ENCODE measurements at regions not wholly inside any gene's neighbourhood (a gene's known extent, or its start where the extent isn't known, plus 50 kb on each side); places are given as distances from the start of the nearest gene placed in this dataset.
A peak's percentile ranks its signal among the peaks of the same experiment; 100 is the strongest.

DNA sequence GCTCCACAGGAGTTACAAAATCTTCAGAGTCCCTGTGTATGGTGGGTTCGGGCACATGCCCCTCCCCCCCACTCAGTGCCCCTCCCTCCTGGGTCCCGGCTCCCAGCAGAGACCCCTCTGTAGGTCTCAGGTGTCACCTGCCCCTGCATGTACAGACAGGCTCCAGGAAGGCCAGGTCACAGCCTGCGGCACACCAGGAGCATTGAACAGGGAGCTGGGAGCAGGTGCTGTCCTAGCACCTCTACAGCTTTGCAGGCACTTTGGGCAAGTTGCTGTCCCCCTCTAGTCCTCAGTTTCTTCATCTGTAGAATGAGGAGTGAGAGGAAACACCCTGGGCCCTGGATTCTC, 80.1 kb upstream of the RTL6 start:
- Histone ChIP-seq H3K27me3 (peaks cover 34% of the 10 kb centered on the region), H3K27ac (no peak overlapping the region), H3K4me1 (peaks cover 13% of the 10 kb centered on the region), H3K4me3 (no peak overlapping the region), H3K9me3 (no peaks in the 10 kb centered on the region), H3K36me3 (no peaks in the 10 kb centered on the region)
- TF ChIP-seq POLR2A (IDR thresholded peaks at IDR 0.05) (no peak), POLR2AphosphoS5 (IDR thresholded peaks at IDR 0.05) (no peak), EP300 (IDR thresholded peaks at IDR 0.05) (no peak)
- TF ChIP-seq, protein P1, sequence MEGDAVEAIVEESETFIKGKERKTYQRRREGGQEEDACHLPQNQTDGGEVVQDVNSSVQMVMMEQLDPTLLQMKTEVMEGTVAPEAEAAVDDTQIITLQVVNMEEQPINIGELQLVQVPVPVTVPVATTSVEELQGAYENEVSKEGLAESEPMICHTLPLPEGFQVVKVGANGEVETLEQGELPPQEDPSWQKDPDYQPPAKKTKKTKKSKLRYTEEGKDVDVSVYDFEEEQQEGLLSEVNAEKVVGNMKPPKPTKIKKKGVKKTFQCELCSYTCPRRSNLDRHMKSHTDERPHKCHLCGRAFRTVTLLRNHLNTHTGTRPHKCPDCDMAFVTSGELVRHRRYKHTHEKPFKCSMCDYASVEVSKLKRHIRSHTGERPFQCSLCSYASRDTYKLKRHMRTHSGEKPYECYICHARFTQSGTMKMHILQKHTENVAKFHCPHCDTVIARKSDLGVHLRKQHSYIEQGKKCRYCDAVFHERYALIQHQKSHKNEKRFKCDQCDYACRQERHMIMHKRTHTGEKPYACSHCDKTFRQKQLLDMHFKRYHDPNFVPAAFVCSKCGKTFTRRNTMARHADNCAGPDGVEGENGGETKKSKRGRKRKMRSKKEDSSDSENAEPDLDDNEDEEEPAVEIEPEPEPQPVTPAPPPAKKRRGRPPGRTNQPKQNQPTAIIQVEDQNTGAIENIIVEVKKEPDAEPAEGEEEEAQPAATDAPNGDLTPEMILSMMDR (IDR thresholded peaks at IDR 0.05) = no peak
- WGBS = 56% methylated on average over 2 of the region's 3 CpGs
- peak in 1 of 2 donors; percentile 34 for DNase-seq (ENCODE audit: low spot score in 2 of 2)

DNA sequence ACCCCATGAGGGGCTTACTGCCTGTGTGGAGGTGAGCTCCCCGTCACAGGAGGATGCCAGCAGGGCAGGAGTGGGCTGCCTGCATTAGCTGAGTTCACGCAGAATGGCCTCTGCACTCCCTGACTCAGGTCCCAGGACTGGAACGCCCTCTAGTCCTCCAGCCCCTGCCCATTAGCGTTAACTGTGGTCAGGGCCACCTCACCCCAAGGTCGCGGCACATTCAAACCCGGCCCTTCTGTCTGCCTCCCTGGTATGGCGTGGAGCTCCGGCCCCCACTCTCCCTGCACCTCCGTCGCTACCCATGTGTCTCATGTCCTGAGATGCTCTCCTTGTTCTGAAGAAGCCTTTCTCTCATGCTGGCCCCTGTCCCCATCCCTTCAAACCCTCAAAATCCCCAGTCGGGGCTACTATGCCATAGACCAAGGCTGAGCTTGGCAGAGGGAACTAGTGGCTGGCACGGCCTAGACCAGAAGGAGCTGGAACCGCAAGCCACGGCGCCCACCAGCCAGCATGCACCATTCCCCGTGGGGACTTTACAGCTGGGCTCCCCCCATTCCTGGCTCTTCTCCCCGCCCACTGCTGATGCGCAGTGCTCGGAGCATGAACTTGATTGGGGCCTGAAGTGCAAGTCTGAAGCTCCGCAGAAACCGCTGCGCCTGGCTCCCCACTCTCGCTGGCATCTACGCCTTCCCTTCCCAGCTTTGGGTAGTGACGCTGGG, 79.5 kb upstream of the RTL6 start:
- H3K4me1 ChIP-seq = peaks cover 13% of the 10 kb centered on the region
- WGBS = 80% methylated on average over 25 of the region's 26 CpGs
- no peak overlapping the region for H3K4me3 ChIP-seq
- peak in 1 of 2 donors; percentile 66 for DNase-seq (ENCODE audit: low spot score in 2 of 2)
- H3K36me3 ChIP-seq = no peaks in the 10 kb centered on the region
- no peak overlapping the region for H3K27ac ChIP-seq
- H3K27me3 ChIP-seq = peaks cover 29% of the 10 kb centered on the region
- TF ChIP-seq, protein P1 (IDR thresholded peaks at IDR 0.05) = no peak
- TF ChIP-seq EP300 (IDR thresholded peaks at IDR 0.05) (no peak), POLR2AphosphoS5 (IDR thresholded peaks at IDR 0.05) (no peak)
- no peaks in the 10 kb centered on the region for H3K9me3 ChIP-seq

GRCh38 chr22:44576311-44577260, 78.6 kb upstream of the RTL6 start:
- no peak overlapping the region for H3K4me3 ChIP-seq
- H3K27me3 ChIP-seq = peaks cover 25% of the 10 kb centered on the region
- no peaks in the 10 kb centered on the region for H3K9me3 ChIP-seq
- TF ChIP-seq POLR2AphosphoS5 (IDR thresholded peaks at IDR 0.05) (no peak), POLR2A (IDR thresholded peaks at IDR 0.05) (no peak)
- TF ChIP-seq, protein P1 (IDR thresholded peaks at IDR 0.05) = no peak
- DNase-seq (ENCODE audit: low spot score in 2 of 2) = peak; percentile 42 to 52
- no peak overlapping the region for H3K27ac ChIP-seq
- H3K4me1 ChIP-seq = peaks cover 13% of the 10 kb centered on the region
- no peaks in the 10 kb centered on the region for H3K36me3 ChIP-seq
- whole genome bisulfite sequencing = 78% methylated on average over 11 of the region's 15 CpGs

DNA sequence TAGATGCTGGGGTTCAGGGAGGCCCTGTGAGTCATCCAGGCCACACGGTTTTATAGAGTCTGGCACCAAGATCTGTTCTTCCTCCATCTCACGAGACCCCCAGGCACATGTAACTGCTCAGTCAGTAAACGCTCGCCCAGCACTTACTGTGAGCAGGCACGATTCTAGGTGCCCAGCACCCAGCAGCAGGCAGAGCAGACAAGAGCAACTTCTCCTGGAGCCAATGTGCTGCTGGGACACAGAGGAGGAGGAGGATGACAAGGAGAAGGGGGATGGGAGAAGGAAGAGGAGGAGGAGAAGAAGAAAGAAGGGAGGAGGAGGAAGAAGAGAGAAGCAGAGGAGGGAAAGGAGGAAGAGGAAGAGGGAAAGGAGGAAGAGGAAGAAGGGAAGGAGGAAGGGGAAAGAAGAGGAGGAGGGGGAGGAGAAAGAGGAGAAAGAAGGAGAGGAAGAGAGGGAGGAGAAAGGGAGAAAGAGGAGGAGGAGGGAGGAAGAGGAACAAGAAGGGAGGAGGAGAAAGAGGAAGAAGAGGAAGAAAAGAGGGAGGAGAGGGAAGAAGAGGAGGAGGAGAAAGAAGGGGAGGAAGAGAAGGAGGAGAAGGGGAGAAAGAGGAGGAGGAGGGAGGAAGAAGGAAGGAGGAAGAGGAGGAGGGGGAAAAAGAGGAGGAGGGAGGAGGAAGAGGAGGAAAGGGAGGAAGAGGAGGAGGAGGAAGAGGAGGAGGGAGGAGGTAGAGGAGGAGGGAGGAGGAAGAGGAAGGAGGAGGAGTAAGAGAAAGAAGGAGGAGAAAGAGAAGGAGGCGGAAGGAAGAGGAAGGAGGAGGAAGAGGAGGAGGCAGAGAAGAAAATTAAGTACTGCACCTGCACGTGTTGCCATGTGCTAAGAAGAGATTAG, 77.6 kb upstream of the RTL6 start:
- Histone ChIP-seq H3K9me3 (no peaks in the 10 kb centered on the region), H3K36me3 (no peaks in the 10 kb centered on the region), H3K27me3 (peaks cover 25% of the 10 kb centered on the region), H3K4me1 (peaks cover 13% of the 10 kb centered on the region), H3K4me3 (no peak overlapping the region), H3K27ac (no peak overlapping the region)
- DNase-seq (ENCODE audit: low spot score in 2 of 2) = no peak
- TF ChIP-seq POLR2A (IDR thresholded peaks at IDR 0.05) (no peak), EP300 (IDR thresholded peaks at IDR 0.05) (no peak), POLR2AphosphoS5 (IDR thresholded peaks at IDR 0.05) (no peak)
- TF ChIP-seq, protein P1 (IDR thresholded peaks at IDR 0.05) = no peak
- WGBS = 46% methylated on average over 7 of the region's 7 CpGs

Measured in suprapubic skin (tissue), 4 donors.